ENCODE measurements at regions not wholly inside any gene's neighbourhood (a gene's known extent, or its start where the extent isn't known, plus 50 kb on each side); places are given as distances from the start of the nearest gene placed in this dataset.
"Not testable (repeated sequence)": the region's sequence is repeated elsewhere in the genome, so short reads cannot be mapped to it uniquely, and the experiment has no call there.

DNA sequence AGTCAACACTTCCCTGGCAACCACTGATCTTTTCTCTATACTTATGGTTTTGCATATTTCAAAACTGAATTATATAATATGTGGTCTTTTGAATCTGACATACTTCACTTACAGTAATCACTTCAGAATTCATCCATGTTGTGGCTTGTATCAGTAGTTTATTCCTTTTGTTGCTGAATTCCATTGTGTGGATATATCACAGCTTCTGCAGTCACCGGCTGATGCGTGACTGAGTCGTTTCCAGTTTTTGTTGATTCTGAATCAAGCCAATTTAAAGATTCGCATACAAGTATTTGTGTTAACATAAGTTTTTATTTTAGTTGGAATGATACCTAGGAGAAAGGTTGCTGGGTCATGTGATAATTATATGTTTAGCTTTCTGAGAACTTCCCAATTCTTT is 672.5 kb upstream of the ANKRD30A start:
- no peak for DNase-seq

DNA sequence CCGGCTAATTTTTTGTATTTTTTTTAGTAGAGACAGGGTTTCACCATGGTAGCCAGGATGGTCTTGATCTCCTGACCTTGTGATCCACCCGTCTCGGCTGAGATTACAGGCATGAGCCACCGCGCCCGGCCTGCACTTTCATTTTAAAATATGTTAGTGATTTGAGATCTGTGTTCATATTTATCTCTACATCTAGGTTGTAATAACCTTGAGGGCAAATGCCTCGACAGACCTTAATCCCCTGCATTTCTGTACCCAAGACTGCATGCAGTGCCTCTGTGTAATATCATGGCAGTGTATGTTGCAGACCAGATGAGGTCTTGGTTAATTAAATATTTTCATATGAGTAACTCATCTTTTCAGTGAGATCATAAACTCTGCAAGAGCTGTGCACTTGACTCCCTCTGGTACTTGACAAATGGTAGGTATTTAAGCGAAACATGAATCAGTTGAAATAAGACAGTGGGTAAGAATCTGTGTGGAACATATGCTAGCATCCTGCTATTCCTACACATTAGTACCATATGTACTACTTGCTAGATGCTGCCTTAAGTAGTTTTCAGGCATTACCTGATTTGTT is 673.9 kb upstream of the ANKRD30A start:
- DNase-seq: no peak

DNA sequence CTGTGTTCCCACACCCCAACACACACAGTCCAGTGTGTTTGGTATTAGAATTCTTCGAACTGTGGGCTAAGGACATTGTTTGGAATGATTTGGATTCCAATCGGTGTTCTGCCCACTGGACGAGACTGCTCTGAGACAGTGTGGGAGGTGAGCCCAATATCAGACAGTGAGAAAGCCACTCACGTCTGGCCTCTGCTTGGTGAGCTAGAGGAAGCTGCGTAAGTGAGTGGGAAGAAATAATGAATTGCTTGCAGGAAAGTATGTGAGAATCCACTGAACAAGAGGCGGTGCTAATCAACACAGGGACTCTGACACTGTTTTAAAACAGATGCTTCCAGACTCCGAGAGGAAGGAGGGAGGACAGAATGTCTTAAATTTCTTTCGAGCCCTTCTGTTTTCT is 675.0 kb upstream of the ANKRD30A start:
- peak in 1 of 51 donors; percentile 4 for DNase-seq

DNA sequence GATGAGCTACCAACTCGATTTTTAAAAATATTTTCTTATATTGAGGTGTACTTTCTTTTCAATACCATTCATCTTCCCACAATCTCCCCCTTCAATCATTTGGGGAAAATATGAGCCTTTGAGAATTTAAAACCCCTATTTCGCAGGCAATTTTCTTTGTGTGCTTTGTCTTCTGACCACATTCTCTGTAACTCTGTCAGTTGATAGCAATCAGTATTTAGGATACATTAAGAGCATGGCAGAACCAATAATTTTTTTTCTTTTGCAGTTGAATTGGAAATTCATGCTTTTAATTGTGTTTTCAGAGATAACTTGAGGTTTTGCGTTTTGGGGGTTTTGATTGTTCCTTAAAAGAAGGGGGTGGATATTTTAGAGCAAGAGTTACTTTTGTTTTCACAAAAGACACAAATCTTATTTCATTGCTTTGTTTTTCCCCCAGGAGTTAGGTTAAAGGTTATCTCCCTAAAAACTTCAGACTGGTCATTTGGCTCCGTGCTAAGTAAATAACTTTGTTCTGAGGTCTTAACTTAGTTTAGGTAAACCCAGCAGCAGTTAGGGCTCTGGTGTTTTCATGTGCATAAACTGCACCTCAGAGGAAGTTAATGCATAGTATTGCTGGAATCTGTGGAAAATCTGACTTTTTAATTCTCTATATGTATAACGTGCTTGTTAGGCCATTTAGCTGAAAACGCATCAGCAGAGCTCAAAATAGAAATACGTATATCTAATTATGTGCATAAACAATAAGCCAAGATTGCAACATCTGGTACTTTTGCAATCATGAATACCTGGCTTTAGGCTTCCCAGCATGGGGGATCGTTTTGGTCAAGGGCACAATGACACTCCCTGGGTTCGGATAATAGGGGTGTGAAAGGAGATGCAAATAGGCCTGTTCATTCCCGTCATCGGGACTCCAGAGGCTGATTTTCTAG is 676.4 kb upstream of the ANKRD30A start:
- DNase-seq: no peak

DNA sequence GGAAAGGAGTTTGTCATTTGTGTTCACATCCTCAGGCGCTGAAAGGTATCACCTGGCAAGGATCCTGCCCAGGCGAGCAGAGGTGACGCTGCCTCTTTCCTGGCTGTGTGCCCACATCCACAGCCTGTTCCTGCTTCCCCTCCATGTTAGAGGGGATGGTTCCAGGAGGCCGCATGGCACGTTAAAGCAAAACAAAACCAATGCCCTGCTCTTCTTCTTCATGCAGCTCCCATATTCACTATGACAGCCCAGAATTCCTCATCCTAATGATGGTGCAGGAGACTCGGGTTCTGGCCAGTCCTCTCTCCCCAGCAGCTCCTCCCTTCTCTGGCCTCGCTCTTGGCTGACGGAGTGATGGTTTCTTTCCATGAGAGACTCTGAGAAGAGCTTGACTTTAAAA is 678.5 kb upstream of the ANKRD30A start:
- no peak for DNase-seq

DNA sequence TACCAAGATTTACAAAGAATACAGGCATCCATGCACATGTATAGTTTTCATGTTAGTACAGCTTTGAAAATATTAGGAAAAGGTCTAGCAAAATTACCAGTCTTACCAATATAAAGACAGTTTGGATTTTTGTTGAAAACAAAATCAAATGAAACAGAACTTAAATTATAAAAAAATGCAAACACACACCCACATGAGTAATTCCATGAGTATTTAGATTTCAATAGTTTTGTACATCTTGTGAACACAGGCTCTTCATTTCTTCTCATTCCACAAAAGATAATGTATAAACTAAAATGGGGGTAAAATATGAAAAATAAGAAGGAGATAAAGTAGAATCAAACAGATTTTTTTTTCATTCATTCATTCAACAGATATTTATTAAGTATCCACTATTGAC is 682.2 kb upstream of the ANKRD30A start:
- DNase-seq: no peak

DNA sequence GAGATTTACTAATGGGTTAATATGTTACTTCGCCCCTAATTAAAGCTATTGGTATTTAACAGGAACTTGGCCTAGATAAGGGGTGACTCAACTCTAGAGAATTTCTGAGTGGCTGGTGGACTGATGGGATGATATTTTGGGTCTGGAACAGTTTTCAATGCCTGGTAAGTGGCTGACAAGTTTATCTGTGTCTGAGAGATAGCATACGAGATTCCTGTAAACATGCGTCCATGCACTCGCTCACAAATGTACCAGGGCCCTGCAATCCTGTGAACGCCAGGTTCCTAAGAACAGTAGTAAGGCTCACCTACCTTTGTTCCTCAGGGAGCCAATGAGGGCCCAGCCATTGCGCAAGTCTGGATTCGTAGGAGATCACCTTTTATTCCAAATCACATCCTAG is 683.8 kb upstream of the ANKRD30A start:
- no peak for DNase-seq

DNA sequence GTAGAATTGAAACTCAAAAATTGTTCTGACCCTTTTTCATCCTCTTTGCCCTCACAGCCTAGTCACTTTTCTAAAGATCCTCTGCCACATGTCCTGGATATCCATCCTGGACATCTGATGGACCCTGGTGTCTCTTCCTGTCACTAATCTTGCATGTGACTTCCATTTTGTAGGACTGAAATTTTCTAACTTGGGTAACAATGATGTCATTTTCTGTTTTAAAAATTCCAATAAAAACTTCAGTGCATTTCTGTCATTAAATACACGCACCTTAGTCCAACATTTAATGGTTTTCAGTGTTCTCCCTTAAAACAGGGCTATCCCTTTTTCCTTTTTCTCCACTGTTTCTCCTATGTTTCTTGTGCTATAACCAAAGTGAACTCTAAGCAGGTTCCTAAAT is 684.9 kb upstream of the ANKRD30A start:
- DNase-seq: no peak

DNA sequence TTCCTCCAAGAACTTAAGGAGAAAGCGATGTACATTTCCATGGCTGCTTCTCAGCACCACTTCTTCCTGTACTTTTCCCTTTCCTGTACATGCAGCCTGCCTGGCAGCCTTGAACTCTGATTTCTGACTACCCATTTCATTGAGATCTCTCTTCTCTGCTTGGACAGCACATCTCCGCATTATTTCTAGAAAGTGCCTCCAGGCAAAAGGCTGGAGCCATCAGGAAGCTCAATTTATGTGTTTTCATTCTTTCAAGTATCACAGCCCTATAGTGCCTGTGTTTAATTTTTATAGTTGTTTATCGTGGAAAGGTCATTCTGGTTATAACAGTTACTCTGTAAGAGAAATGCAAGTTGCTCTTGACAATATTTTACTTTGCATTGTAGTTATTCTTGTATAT is 688.0 kb upstream of the ANKRD30A start:
- no peak for DNase-seq

DNA sequence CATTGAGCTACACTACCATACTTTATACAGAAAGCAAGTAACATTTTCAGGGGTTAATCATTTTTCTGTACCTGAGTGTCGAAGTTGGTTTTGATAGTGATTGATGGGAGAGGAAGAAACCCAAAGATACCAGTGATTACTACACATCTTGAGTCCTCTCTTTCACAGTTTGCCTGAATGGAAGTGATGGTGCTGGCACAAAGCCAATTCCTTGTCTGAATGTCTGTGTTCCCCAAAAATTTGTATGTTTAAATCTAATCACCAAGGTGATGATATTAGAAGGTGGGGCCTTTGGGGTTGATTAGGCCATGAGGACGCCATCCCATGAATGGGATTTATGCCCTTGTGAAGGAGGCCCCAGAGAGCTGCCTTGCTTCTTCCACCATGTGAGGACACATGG is 696.9 kb upstream of the ANKRD30A start:
- no peak for DNase-seq

DNA sequence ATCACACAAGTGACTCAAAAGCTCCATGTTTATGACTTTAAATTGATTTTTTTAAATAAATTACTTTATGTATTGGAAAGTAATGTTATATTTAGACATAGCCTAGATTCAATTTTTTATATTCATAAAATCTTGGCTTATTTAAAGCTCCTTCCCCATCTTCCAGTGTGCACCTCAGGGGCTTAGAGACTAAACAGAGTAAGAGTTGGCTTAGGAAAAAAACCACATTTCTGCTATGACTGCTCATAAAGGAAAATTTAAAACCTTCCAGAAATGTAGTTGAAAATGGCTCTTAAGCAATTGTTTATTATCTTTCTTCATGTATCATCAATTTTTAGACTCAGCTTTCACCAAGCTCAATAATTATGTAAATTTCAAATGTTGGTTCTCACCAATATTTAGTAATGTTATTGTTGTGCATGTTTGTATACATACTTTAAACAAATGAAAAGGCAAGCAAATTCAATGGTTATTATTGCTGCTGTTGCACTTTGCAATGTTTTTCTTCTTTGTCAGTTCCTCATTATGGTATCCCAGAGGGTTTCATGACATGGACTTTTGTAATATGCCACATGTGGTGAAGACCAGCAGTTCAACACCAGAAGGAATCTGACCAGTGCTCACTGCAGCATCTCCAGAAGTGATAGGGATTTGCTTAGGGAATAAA is 700.1 kb upstream of the ANKRD30A start:
- DNase-seq: no peak

DNA sequence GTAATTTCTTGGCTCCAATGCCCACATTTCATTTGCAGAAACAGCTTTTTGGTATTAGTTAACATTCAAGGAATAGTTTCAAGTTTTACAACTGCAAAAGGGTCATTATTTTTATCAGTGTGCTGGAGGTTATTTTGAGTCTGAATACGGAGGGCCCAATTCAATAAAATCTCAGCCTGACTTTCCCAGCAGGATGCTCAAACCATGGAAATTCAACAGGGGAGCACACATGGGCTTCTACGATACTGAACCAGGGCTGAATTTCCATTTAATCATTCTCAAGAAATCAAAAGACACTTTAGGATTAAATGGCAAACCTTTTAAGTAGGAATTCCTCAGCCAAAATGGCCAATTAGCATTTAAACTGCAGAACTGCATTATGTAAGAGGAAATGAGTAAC is 700.9 kb upstream of the ANKRD30A start:
- no peak for DNase-seq

DNA sequence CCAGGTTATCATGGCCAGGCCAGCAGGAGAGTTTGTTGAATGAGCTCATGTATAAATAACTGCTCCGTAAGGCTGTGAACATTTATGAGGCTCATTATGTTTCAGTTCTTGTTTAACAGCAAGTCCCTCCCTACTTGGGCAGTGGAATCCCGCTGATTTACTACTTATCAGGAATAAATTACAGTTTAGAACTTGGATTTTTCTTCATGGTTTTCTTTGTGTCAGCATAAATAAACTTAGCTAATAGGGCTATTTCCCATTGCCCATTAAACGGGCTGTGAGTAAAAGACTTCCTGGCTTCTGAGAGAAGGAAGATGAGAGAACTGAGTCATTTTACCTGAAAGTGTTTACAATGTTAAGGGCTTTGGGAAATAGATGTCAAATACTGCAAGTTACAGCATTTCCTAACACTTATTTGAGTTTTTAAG is 701.6 kb upstream of the ANKRD30A start:
- DNase-seq: no peak

DNA sequence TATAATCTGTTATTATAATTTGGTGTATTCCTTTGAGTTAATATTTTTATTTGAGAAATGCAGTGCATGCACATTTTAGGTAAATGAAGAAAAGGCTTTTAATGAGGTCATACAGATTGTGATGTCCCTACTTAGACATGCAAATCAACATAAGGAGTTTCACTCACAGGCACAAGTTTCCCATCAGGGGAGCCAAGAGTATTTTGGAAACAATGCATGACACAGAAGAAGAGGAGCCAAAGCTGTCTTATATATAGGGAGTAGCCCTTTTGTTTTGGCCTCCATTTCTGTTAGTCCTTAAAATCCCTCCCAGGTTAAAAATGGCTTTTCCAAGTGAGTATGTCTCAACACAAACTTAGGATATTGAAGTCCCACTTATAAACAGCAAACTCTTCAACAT is 703.4 kb upstream of the ANKRD30A start:
- no peak for DNase-seq

DNA sequence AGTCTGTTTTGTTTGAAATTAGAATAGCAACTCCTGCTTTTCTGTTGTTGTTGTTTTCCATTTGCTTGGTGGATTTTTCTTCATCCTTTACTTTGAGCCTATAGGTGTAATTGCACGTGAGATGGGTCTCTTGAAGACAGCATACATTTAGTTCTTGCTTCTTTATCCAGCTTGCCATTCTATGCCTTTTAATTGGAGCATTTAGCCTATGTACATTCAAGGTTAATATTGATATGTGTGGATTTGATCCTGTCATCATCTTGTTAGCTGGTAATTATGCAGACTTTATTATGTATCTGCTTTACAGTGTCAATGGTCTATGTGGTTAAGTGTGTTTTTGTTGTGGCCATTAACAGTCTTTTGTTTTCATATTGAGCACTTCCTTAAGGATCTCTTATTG is 708.9 kb upstream of the ANKRD30A start:
- no peak for DNase-seq

DNA sequence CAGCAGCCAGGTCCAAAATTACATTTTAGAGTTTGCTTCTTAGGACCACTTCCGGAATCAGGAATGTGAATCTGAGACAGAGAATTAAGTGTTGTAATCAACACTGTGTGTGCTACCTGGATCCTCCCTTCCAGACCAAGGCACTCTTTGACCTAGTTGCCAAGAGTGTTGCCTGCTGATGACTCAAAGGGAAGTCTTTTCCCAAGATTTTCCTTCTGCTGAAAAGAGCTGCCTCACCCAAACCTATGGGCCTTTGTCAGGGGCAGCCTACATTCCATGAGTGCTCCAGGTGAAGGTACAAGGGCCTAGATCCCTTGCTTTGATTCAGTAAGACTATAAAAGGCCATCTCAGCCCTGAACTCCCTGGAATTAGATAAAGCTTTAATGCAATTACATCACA is 712.5 kb upstream of the ANKRD30A start:
- no peak for DNase-seq

DNA sequence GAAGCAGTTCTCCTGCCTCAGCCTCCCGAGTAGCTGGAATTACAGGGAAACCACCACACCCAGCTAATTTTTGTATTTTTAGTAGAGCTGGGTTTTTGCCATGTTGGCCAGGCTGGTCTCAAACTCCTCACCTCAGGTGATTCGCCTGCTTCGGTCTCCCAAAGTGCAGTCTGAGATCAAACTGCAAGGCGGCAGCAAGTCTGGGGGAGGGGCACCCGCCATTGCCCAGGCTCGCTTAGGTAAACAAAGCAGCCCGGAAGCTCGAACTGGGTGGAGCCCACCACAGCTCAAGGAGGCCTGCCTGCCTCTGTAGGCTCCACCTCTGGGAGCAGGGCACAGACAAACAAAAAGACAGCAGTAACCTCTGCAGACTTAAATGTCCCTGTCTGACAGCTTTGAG is 725.2 kb upstream of the ANKRD30A start:
- DNase-seq: not testable (repeated sequence)

DNA sequence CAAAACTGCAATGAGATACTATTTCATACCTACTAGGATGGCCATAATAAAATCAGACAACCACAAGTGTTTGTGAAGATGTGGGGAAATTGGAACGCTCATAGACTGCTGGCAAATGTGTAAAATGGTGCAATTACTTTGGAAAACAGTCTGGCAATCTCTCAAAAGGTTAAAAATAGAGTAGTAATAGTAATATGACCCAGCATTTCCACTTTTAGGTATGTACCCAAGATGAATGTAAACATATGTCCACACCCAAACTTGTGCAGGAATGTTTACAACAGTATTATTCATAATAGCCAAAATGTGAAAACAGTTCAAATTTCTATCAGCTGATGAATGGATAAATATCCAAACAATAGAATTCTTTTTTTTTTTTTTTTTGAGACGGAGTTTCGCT is 731.6 kb upstream of the ANKRD30A start:
- DNase-seq: no peak

DNA sequence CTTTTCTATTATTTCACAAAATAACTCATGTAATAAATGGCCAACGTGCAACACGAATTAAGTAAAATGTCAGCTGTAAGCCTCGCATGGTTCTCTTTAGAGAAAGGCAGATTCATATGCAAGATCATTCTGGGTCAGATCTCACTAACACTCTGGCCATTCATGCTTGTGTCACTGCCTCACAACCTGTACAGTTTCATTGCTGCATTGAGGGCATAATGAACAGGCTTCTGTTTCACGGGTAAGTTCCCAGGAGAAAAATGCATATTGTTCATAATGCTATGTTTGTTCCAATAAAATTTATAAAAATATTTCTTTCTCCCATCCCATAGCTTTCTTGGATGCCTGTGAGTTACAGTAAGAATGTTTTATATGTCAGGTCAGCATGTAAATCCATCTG is 734.0 kb upstream of the ANKRD30A start:
- no peak for DNase-seq

DNA sequence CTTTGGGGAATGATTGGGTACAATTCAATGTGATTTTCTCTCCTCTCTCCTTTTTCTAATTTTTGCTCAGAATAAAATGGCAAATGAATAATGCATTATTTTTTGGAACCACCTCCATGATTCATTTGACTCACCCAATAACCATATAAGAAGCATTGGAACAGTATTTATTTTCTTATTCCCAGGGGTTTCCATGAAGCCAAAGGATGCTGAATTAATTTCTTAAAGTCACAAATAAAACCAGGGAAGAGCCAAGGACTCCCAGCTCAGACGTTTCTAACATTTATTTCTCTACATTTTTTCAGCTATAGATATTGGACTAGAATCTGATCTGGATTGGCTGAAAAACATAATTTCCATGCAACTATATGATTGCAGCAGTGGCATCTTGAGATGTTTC is 735.2 kb upstream of the ANKRD30A start:
- DNase-seq: no peak

DNA sequence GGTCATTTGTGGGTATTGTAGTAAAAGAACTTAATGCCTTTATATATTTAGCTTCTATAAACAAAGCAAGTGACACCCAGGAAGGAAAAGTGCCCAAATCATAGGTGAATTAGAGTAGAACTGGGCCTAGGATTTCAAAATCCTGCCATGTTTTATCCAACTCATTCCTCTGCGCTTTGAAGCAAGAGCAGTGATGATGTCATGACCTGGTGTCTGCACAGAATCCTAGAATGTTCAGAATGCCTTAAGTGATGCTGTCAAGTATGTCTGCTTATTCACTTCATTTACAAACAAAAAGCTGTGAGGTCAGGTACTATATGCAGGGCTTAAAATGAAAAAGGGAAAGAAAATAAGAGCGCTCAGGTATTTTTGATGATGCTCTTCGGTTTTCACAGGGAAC is 737.2 kb upstream of the ANKRD30A start:
- DNase-seq: no peak

DNA sequence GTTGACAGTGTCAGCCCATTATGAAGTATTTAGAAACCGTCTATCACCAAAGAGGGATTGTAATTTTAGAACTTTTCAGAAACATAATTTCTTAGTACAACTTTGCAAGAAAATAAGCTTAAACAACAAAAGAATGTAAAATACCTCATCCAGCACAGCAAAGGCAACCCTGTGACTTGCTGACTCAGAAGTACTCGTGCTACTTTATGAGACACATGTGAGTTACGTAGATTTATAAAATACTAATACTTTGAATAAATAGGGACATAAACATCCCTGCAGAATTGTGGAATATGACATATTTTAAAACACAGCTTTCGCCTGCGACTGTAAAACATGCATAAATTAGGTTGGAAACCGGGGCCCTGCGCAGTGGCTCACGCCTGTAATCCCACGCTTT is 739.7 kb upstream of the ANKRD30A start:
- DNase-seq: no peak

DNA sequence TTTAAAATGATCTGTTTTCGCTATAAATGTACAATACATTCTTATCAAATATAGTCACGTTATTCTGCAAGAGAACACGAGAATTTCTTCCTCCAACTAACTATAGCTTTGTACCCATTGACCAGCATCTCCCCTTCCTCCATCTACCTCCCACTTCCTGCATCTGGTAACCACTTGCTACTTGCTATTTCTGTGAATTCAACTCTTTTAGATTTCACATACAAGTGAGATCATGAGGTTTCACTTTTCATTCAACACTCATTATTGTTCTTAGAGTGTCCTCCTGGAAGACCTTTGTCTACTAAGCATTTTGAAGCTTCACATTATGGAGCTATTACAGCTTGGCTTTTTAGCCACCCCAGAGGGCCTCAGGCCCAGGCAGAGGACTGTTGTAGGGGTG is 741.3 kb upstream of the FZD8 start:
- no peak for DNase-seq

Measured in hypothalamus (tissue), 51 donors.